ENCODE measurements at regions not wholly inside any gene's neighbourhood (a gene's known extent, or its start where the extent isn't known, plus 50 kb on each side); places are given as distances from the start of the nearest gene placed in this dataset.
"Not testable (repeated sequence)": the region's sequence is repeated elsewhere in the genome, so short reads cannot be mapped to it uniquely, and the experiment has no call there.

DNA sequence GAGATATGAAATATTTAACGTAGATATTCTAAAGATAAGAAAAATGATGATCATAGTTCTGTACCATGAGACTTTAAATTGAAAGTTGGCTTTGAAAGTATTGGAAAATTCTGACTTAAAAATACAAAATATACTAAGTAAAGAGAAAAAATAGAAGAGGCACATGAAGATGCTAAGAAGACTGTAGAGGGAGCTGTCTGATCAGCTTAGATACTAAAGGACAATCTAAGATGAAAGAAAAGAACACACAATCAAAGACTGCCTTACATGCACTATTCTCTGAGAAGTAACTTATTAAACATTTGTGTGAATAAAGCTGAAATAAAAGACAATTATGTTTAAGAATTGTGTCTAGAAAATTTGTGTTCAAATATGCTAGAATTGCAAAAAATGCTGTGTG lies 55.1 kb downstream of the RBMXL2 start:
- peak; percentile 2 for DNase-seq (ENCODE audit: low read depth)

DNA sequence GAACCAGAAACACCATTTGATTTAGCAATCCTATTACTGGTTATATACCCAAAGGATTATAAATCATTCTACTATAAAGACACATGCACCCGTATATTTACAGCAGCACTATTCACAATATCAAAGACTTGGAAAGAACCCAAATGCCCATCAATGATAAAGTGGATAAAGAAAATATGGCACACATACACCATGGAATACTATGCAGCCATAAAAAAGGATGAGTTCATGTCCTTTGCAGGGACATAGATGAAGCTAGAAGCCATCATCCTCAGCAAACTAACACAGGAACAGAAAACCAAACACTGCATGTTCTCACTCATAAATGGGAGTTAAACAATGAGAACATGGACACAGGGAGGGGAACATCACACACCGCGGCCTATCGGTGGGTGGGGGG lies 61.3 kb downstream of the RBMXL2 start:
- DNase-seq (ENCODE audit: low read depth): not testable (repeated sequence)

DNA sequence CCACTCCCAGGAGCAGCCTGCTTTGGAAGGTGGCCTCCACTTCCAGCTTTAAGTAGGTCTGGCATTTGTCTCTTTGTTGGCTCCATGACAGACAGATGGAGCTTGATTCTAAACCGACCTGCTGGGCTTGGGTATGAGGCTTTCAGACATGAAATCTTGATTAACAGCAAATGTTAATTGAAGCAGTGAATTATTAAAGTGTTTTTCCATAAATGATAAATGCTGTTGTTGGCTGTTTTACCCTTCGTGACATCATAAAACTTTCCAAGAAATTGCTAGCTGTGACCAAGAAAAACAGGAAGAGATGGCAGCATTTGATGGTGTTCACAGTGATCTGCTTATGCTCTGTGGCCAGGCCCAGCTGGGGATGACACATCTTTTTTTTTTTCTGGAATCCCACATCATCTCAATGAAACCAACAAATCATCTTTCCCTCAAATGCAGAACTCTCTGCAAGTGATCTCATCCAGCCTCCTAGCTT lies 66.1 kb downstream of the RBMXL2 start:
- no peak for DNase-seq (ENCODE audit: low read depth)

DNA sequence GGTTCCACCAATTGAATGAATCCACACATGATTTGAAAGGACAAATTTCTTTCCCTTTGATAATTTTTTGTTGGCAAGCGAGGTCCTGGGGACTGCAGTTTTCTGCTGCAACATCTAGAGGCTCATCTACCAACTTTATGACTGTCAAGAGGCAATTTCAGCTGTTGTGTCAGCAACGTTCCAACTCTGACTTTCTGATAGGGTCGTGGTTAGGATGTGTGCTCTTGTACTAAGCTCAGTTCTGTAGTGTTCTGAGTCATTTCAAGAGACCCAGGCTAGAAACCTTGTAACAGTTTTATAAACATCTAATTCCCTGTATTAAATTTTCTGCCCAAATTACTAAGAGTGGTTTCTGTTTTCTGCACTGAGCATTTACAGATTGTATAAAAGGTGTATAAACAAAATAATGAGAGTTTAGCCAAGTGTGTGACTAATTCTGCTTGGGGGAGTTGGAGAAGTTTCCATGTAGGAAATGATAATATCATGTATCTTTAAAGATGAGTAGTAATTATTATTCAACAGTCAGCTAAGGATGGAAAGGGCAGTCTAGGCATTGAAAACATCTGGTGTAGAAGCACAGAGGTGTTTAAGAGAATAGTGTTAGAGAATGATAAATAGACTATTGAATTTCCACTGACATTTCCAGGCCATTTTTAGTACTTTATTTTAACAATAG lies 72.2 kb downstream of the RBMXL2 start:
- no peak for DNase-seq (ENCODE audit: low read depth)

DNA sequence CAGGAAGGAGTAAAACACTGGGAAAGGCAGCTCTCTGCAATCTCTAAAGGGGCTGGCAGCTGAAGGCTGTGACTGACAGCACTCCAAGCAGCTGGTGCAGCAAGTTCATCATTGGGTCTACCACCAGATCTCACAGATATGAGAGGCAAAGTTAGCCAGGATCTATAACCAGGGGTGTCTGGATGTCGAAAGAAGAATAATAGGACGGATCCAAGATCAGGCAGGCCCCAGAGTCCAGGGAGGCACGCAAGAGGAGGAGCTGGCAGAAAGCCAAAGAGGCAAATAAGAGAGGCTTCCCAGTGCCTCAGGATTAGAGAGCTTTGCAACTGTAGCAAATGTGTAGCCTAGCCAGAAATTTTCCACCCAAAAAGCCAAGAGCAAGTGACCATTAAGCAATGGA lies 77.1 kb downstream of the RBMXL2 start:
- DNase-seq (ENCODE audit: low read depth): peak; percentile 1

DNA sequence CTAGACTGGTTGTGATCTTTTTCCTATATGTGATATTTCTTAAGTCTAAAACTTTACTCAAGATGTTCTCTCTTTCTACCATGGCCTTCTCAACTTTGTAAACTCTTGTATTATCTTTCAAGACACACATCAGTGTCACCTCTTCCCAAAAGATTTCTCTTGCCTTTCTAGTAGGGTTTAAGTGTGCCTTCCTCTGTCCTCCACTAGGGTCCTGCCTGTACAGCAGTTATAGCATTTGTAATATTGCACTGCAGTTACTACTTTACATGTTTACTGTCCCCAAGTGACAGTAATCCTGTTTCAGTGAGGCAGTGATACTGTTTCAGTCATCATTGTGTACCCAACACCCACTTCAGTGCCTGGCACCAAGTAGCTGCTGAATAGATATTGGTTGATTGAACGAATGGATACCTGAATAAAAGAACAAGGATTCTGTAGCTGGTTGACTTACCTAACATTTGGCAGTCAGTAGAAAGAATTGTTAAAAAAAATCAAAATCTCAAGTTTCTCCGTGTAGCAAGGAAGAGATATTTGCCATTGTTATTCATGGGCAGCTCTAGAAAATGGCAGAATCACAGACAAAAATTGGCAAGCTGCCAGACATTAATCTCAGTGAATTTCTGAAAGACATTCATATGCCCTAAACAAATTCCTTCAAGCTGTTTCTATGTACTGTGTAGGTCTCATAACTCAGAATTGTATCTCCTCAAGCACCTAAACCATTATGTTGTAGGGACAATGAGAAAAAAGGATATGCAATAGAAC lies 79.4 kb downstream of the RBMXL2 start:
- DNase-seq (ENCODE audit: low read depth): no peak

DNA sequence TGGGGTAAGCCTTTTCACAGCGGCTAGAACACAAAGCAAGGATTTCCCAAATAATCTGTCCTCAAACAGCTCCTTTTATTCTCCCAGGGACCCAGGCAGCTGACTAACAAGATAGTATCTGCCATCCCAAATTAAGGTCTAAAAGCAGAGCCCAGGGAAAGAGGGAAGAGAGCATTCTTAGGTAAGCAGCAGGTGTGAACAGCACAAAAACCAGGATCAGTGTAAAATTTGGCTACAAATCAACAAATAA lies 79.9 kb downstream of the RBMXL2 start:
- no peak for DNase-seq (ENCODE audit: low read depth)

DNA sequence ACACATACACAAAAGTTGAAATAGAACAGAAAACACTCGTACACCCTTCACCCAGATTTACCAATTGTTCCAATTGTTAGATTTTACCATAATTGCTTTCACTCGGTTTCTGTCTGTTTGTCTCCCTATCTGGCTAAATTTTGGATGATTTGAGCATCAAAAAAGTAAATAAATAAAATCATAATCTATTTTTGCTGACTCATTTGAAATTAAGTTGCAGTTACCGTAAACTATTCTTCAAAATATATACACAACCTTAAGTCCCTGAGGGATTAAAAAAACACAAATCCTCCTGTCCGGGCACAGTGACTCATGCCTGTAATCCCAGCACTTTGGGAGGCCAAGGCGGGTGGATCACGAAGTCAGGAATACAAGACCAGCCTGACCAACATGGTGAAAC lies 81.3 kb upstream of the SYT9 start:
- DNase-seq (ENCODE audit: low read depth): no peak

DNA sequence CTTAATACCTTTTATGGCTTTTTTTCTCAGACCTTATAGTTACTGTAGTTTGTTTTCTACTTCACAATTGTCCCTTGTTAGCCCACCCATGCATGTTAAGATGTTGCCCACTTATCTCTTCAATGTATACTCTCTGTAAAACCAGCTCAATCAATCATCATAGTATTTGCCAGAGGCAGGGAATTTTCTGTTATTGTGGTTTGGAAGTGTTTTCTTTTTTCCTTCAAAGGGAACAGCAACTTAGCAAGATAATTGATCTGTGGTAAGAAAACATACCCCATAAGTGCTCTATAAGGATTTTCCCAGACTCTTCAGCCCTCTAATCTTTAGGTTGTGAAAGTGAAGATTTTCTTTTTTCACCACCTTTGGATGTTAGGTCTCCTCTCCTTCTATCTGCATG lies 76.7 kb upstream of the SYT9 start:
- DNase-seq (ENCODE audit: low read depth): no peak

DNA sequence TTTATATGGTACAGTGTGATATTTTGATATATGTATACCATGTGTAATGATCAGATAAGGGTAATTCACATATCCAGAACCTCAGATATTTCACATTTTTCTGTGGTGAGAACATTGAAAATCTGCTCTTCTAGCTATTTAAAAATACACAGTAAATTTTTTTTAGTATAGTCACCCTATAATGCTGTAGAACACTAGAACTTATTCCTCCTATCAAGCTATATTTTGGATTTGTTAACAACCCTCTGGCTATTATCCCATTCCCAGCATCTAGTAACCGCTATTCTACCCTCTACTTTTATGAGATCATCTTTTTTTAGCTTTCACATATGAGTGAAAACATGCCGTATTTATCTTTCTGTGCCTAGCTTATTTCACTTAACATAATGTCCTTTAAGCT lies 65.5 kb upstream of the SYT9 start:
- no peak for DNase-seq (ENCODE audit: low read depth)

DNA sequence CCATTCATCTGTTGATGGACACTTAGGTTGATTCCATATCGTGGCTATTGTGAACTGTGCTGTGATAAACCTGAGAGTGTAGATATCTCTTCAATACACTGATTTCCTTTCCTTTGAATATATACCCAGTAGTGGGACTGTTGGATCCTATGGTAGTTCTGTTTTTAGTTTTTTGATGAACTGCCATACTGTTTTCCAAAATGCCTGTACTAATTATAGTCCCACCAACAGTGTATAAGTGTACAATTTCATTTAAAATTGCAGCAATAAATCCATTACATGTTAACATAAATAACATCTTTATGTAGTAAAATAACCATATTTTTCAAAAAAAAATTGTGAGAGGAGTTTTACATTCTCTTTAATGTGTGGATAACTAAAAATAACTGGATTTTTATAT lies 65.0 kb upstream of the SYT9 start:
- DNase-seq (ENCODE audit: low read depth): no peak

DNA sequence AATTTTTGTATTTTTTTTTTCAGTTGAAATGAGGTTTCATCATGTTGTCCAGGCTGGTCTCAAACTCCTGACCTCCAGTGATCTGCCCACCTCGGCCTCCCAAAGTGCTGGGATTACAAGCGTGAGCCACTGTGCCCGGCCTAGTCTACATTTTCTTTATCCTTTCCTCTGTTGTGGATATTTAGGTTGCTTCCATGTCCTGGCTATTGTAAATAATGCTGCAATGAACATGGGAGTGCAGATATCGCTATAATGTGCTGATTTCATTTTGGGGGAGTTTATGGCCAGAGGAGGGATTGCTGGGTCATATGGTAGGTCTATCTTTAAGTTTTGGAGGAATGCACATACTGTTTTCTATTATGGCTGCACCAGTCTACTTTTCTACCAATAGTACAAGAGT lies 58.9 kb upstream of the SYT9 start:
- not testable (repeated sequence) for DNase-seq (ENCODE audit: low read depth)

DNA sequence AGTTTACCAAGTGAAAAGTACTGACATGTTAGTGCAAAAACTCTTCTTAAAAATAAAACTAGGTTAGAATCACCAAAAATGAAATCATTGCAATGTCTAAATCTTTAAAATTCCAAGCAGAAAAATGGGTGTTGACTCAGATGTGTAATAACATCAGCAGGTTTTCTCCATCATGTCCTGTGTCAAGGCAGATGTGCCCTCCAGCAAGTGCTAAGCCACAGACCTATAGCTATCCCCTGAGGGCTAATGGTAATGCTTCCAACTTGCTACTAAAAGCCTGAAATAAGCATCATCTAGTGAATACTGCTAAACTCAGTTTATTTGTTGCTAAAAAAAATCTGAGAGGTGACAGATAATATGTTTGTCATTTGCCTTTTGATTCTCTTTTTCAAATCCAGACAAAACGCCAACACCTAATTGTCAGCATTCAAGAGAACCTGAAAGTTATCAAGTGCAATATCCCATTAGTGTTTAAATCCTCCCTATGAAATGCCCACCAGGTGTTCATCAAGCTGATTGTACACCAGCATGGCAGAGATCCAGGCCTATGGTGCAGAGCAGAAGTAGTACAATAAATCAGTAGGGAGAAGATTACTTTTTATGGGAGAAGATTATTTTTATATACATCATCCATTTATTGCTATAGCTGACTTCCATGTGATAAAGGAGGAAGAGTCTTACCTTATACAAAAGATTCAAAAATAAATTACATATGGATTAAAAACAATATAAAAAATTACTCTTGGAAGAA lies 55.1 kb upstream of the SYT9 start:
- no peak for DNase-seq (ENCODE audit: low read depth)

DNA sequence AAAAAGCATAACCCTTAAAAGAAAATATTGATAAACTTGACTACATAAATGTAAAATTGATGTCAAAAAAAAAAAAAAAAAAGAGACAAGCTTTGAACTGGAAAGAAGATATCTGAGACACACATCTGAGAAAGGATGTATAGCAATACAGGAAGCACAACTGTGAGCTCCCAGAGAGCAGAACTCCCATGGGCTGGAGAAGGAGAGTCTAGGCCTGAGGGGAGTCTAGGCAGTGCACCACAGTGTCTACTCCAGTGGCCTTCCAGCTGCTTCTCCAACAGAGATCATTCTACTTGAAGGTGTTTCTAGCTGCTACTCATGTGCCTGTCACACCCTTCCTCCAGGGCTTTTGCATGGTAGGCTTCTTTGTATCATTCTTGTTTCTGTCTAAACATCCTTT lies 54.2 kb upstream of the SYT9 start:
- DNase-seq (ENCODE audit: low read depth): no peak

Measured in myocyte (in vitro differentiated cells).